VCaP (cell line): ENCODE measurements at regions not wholly inside any gene's neighbourhood (a gene's known extent, or its start where the extent isn't known, plus 50 kb on each side); places are given as distances from the start of the nearest gene placed in this dataset.

Experiments
- H3K27ac ChIP-seq: fragments of 450-650 bp; 2 replicates; pipeline ENCODE4 v1.5.1; 2017
- TF ChIP-seq, protein P1 (sequence below): fragments of 450-650 bp; conservative IDR thresholded peaks from 2 replicates; pipeline ENCODE4 v1.5.1; 2017; ENCODE audit warnings: mild to moderate bottlenecking, moderate library complexity

DNA sequence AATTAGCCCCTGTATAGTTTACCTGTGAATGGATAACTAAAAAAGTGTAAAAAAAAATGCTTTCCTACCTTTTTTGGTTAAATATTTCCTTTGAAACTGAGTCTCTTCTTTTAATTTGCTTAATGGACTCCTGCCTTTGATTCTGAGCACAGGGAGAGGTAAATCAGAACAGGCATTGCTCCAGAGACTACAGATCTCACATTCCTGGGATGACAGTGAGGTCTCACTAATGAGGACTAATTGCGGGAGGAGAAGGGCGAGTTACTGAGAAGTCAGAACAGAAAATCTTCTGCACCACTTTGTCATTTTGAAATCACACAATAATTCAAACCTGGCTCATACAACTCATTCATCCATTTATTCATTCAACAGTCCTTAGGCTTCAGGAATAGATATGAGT lies 437.0 kb upstream of the ASIC2 start:
- no peak overlapping the region for H3K27ac ChIP-seq
- TF ChIP-seq, protein P1, sequence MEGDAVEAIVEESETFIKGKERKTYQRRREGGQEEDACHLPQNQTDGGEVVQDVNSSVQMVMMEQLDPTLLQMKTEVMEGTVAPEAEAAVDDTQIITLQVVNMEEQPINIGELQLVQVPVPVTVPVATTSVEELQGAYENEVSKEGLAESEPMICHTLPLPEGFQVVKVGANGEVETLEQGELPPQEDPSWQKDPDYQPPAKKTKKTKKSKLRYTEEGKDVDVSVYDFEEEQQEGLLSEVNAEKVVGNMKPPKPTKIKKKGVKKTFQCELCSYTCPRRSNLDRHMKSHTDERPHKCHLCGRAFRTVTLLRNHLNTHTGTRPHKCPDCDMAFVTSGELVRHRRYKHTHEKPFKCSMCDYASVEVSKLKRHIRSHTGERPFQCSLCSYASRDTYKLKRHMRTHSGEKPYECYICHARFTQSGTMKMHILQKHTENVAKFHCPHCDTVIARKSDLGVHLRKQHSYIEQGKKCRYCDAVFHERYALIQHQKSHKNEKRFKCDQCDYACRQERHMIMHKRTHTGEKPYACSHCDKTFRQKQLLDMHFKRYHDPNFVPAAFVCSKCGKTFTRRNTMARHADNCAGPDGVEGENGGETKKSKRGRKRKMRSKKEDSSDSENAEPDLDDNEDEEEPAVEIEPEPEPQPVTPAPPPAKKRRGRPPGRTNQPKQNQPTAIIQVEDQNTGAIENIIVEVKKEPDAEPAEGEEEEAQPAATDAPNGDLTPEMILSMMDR, result no peak

DNA sequence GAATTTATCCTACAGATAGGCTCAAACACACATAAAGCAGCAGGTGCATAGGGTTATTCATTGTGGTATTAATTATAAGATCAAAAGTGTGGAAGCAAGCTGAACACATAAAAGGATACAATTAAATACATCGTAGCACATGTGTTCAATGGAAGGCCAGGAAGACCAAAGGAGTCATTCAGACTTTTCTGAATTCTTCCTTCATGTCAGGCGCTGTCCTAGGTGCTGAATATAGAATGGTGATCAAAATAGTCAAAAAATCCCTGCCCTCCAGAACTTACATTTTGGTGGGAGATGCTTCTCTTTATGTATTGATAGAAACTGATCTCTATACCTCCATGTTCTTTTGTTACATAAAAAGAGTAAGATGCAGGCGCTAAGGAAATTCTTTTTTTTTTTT lies 439.0 kb upstream of the ASIC2 start:
- H3K27ac ChIP-seq, result no peak overlapping the region
- TF ChIP-seq, protein P1, result no peak

DNA sequence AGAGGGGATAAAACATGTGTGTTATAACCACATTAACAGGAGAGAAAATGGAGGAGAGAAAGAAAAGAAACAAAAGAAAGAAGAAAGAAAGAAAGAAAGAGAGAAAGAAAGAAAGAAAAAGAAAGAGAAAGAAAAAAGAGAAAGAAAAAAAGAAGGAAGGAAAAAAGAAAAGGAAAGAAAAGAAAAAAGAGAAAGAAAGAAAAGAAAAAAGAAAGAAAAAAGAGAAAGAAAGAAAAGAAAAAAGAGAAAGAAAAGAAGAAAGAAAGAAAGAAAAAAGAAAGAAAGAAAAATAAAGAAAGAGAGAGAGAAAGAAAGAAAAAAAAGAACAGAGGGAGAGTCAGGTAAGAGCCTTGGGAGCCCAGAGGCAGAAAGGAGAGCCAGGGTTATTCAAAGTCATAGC lies 446.6 kb upstream of the ASIC2 start:
- TF ChIP-seq, protein P1, result no peak
- no peak overlapping the region for H3K27ac ChIP-seq

DNA sequence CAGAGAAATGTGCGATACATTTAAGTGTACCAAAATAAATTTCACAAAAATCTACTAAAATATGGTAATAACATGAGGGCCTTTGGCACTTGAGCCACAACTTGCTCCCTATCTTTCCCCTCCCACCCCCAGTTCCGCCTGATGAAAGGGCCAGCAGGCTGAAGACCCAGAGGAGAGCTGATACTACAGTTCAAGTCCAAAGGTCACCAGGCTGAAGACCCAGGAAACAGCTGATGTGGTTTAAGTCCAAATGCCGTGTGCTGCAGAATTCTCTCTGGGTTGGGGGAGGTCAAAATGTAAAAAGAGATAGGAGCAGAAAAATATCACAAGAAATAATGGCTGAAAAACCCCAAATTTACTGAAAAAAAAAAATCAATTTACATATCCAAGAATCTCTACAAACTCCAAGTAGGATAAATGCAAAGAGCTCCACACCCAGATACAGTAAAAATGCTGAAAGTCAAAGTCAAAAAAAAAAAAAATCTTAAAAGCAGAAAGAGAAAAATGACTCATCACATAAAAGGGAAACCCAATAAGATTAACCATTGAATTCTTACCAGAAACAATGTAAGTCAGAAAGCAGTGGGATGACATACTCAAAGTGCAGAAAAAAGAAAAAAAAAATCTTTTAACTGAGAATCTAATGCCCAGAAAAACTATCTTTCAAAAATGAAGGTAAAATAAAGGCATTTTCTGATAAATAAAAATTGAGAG lies 452.1 kb upstream of the ASIC2 start:
- TF ChIP-seq, protein P1, result no peak
- H3K27ac ChIP-seq, result no peak overlapping the region

DNA sequence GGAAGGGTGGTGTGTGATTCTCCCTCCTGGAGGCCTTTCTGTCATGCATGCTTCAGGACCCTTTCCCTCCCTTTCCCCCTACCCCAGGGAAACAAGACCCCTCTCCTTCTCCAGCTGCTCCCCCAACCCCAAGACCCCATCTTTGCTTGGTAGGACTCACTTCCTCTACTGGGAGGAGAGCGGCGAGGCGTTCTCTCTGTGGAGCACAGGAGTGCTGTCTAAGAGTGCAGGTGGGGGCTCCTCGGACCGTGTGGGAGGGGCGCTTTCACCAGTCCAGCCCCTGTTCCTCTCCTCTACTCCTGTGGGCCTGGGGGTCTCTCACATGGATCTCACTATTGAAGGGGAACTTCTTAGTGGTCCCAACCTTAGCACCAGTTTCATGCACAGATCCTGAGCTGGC lies 456.1 kb upstream of the ASIC2 start:
- no peak overlapping the region for H3K27ac ChIP-seq
- TF ChIP-seq, protein P1, result no peak

DNA sequence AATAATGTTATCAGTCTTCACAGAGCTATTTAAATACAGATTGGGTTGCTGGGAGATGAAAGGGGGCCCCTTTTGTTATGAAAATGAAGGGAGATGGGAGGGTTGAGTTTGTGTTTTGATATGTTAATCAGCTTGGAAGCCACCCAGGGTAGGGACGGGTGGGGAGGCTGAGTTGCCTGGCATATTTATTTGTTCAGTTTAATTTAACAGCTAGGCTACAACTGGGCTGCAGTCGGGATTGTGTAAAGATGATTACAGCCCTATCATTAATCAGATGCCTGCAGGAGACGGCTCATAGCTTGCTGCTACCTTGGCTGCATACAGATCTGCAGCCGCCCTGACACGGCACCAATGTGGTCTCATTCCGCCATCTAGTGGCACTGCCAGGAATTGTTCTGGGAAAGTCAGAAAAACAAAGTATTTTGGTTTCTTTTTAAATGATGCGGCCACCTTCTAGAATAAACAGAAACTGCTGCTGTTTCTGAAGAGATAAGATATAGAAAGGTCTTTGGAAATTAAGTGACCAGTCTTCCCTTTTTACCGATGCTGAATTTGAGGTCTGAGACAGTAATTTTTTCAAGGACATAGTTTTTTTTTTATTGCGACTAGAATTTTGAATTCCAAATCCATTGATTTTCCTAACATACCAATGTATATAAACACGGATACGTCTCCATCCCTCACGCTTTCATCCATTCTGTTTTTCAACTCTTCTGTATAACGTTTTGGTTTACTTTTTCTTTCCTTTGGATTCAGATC lies 458.0 kb upstream of the ASIC2 start:
- TF ChIP-seq, protein P1, result peak; percentile 100
- no peak overlapping the region for H3K27ac ChIP-seq

DNA sequence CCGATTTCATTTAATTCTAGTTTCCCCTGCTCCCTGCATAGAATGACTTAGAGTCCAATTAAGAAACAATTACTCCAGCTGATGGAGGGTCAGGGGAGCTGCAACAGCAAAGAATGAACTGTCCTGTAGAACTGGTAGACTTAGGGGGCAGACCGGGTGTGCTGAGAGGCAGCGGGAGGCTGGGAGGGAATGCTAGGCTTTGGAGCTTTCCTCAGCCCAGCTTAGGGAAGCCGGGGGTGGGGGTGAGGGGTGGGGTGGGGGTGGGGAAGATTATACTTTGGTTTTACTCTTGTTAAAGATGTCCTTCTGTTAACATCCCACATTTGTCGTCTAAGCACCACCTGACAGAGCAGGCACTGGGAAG lies 458.6 kb upstream of the ASIC2 start:
- no peak overlapping the region for H3K27ac ChIP-seq
- TF ChIP-seq, protein P1, result no peak
